DND-41 (cell line): ENCODE measurements at regions not wholly inside any gene's neighbourhood (a gene's known extent, or its start where the extent isn't known, plus 50 kb on each side); places are given as distances from the start of the nearest gene placed in this dataset.

ENCODE experiments used
- EZH2 ChIP-seq: IDR thresholded peaks from 3 replicates; pipeline ENCODE4 v1.6.1; 2012; ENCODE audit warnings: borderline replicate concordance, low read depth, mild to moderate bottlenecking, moderate library complexity, low read length, inconsistent platforms; ENCODE audit not compliant: severe bottlenecking
- TF ChIP-seq, protein P1 (sequence below): IDR thresholded peaks from 2 replicates; pipeline ENCODE4 v1.5.1; 2012; ENCODE audit warnings: borderline replicate concordance, low read length, moderate library complexity, mild to moderate bottlenecking; ENCODE audit not compliant: poor library complexity, severe bottlenecking; ENCODE audit errors: extremely low read depth

DNA sequence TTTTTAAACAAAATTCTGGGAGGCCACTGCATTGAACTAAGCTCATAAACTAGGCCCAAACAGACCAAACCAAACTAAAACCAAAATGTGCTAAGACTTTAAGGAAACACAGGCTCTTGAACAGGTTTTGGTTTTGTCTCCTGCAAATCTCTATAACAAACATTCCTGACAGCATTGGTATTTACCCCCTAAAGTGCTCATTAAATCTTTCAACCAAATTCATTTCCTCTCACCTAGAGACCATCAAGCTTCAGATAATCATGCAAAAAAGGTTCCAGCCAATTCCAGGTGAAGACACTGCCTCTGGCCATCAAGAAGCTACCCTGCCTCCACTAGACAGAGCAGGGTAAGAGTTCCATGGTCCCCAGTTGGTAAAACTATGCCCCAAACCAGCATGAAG is 951.2 kb upstream of the MIR17HG start:
- TF ChIP-seq, protein P1, sequence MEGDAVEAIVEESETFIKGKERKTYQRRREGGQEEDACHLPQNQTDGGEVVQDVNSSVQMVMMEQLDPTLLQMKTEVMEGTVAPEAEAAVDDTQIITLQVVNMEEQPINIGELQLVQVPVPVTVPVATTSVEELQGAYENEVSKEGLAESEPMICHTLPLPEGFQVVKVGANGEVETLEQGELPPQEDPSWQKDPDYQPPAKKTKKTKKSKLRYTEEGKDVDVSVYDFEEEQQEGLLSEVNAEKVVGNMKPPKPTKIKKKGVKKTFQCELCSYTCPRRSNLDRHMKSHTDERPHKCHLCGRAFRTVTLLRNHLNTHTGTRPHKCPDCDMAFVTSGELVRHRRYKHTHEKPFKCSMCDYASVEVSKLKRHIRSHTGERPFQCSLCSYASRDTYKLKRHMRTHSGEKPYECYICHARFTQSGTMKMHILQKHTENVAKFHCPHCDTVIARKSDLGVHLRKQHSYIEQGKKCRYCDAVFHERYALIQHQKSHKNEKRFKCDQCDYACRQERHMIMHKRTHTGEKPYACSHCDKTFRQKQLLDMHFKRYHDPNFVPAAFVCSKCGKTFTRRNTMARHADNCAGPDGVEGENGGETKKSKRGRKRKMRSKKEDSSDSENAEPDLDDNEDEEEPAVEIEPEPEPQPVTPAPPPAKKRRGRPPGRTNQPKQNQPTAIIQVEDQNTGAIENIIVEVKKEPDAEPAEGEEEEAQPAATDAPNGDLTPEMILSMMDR = no peak
- TF ChIP-seq EZH2 = no peak
